AG04450 (cell line): ENCODE measurements at regions not wholly inside any gene's neighbourhood (a gene's known extent, or its start where the extent isn't known, plus 50 kb on each side); places are given as distances from the start of the nearest gene placed in this dataset.

Experiments
- CTCF ChIA-PET: fragments of 300-600, 350-600 bp; formaldehyde crosslinking; extraction: SDS; loops from one replicate; lab custom pipeline; 2022; ENCODE audit warnings: antibody characterized with exemption, inconsistent platforms; lab: Charles Lee
- POLR2A ChIA-PET: fragments of 350-600 bp; formaldehyde crosslinking; extraction: SDS; loops from one replicate; lab custom pipeline; 2021; ENCODE audit warnings: antibody characterized with exemption, inconsistent platforms; lab: Yijun Ruan, JAX
- DNase-seq: peaks from one replicate; pipeline ENCODE4 v3.0.0-alpha.2; 2011; ENCODE audit warnings: low read depth, low spot score
- H3K27ac ChIP-seq: one replicate; pipeline ENCODE4 v1.5.1; 2012; ENCODE audit warnings: low read depth, low read length, control low read depth
- H3K27me3 ChIP-seq: one replicate; pipeline ENCODE4 v1.6.0; 2012; ENCODE audit warnings: low read length; ENCODE audit not compliant: control insufficient read depth, insufficient read depth
- H3K4me3 ChIP-seq: 2 replicates; pipeline ENCODE4 v1.5.1; 2011; ENCODE audit warnings: mild to moderate bottlenecking, low read depth, low read length, control low read depth
- H3K9me3 ChIP-seq: 2 replicates; pipeline ENCODE4 v1.5.1; 2012; ENCODE audit warnings: low read length; ENCODE audit not compliant: control insufficient read depth, insufficient read depth
- TF ChIP-seq, protein P1 (sequence below): IDR thresholded peaks from 2 replicates; pipeline ENCODE4 v1.5.1; 2011; ENCODE audit warnings: low read depth, low read length, control low read depth, inconsistent platforms

DNA sequence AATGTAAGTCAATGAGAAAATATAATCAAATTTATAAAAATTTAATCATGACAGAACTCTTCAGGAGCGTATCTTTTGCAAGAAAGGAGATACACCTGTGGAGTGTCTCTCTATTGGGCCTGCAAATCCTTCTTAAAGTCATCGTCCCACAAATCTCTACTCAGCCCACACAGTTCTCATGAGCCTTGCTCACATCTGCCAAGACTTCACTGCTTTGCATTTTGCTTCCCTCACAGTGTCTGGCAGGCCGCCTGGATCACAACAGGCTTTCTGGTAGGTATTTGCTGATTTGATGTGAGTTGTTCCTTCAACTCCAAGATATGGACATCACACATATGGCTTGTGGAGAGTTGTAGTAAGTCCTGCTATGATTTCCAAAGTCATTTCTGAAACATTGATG lies 183.1 kb upstream of the ARX start:
- no peak for DNase-seq
- ChIA-PET POLR2A (no interaction called here), CTCF (no interaction called here)
- TF ChIP-seq, protein P1, sequence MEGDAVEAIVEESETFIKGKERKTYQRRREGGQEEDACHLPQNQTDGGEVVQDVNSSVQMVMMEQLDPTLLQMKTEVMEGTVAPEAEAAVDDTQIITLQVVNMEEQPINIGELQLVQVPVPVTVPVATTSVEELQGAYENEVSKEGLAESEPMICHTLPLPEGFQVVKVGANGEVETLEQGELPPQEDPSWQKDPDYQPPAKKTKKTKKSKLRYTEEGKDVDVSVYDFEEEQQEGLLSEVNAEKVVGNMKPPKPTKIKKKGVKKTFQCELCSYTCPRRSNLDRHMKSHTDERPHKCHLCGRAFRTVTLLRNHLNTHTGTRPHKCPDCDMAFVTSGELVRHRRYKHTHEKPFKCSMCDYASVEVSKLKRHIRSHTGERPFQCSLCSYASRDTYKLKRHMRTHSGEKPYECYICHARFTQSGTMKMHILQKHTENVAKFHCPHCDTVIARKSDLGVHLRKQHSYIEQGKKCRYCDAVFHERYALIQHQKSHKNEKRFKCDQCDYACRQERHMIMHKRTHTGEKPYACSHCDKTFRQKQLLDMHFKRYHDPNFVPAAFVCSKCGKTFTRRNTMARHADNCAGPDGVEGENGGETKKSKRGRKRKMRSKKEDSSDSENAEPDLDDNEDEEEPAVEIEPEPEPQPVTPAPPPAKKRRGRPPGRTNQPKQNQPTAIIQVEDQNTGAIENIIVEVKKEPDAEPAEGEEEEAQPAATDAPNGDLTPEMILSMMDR = no peak
- Histone ChIP-seq H3K27ac (no peak overlapping the region), H3K9me3 (no peaks in the 10 kb centered on the region), H3K4me3 (no peak overlapping the region), H3K27me3 (no peaks in the 10 kb centered on the region)

- ChIA-PET CTCF (no interaction called here), POLR2A (no interaction called here)
- TF ChIP-seq, protein P1 = no peak
- no peak overlapping the region for H3K27ac ChIP-seq
- H3K27me3 ChIP-seq = no peaks in the 10 kb centered on the region
- H3K4me3 ChIP-seq = no peak overlapping the region
- no peak for DNase-seq
- no peaks in the 10 kb centered on the region for H3K9me3 ChIP-seq
Observed at GRCh38 chrX:25198253-25198652, 182.5 kb upstream of the ARX start.

- no peak overlapping the region for H3K4me3 ChIP-seq
- TF ChIP-seq, protein P1 = no peak
Observed at GRCh38 chrX:25196221-25196620, 180.5 kb upstream of the ARX start.

GRCh38 chrX:25191403-25191802 lies 175.6 kb upstream of the ARX start:
- Histone ChIP-seq H3K27me3 (no peaks in the 10 kb centered on the region), H3K4me3 (no peak overlapping the region), H3K27ac (no peak overlapping the region), H3K9me3 (no peaks in the 10 kb centered on the region)
- CTCF ChIA-PET = no interaction called here
- TF ChIP-seq, protein P1 = no peak
- no peak for DNase-seq
- POLR2A ChIA-PET = no interaction called here

More at GRCh38 chrX:25196221-25196620, 180.5 kb upstream of the ARX start:
- Histone ChIP-seq H3K27ac (no peak overlapping the region), H3K9me3 (no peaks in the 10 kb centered on the region), H3K27me3 (no peaks in the 10 kb centered on the region)
- DNase-seq = no peak
- ChIA-PET CTCF (no interaction called here), POLR2A (no interaction called here)

GRCh38 chrX:25181775-25182174 lies 166.0 kb upstream of the ARX start:
- TF ChIP-seq, protein P1 = no peak
- ChIA-PET CTCF (interaction anchor here (0.6 kb wide), 1 partner anchor 785 kb away, joined by 3 read pairs; no protein-coding TSS in a partner anchor), POLR2A (no interaction called here)
- Histone ChIP-seq H3K9me3 (no peaks in the 10 kb centered on the region), H3K27me3 (no peaks in the 10 kb centered on the region), H3K4me3 (no peak overlapping the region), H3K27ac (no peak overlapping the region)
- no peak for DNase-seq
